Chondrocyte (in vitro differentiated cells): ENCODE measurements at regions not wholly inside any gene's neighbourhood (a gene's known extent, or its start where the extent isn't known, plus 50 kb on each side); places are given as distances from the start of the nearest gene placed in this dataset.

Experiments used
- DNase-seq: peaks from one replicate; pipeline ENCODE4 v3.0.0; 2021; ENCODE audit warnings: mixed read lengths, low spot score
- H3K27ac Mint-ChIP-seq: one replicate; pipeline ENCODE4 v1.8.0; 2021; ENCODE audit warnings: mild to moderate bottlenecking, moderate library complexity, mixed read lengths; ENCODE audit not compliant: unreplicated experiment
- H3K27me3 Mint-ChIP-seq: 2 replicates; pipeline ENCODE4 v1.8.0; 2021; ENCODE audit warnings: low read depth, mixed read lengths
- H3K36me3 Mint-ChIP-seq: 2 replicates; pipeline ENCODE4 v1.8.0; 2021; ENCODE audit warnings: low read depth, mixed read lengths
- H3K4me1 Mint-ChIP-seq: 2 replicates; pipeline ENCODE4 v1.8.0; 2021; ENCODE audit warnings: low read depth, mild to moderate bottlenecking, mixed read lengths
- H3K4me3 Mint-ChIP-seq: one replicate; pipeline ENCODE4 v1.8.0; 2021; ENCODE audit warnings: mild to moderate bottlenecking, moderate library complexity, mixed read lengths; ENCODE audit not compliant: unreplicated experiment
- H3K9me3 Mint-ChIP-seq: 2 replicates; pipeline ENCODE4 v1.8.0; 2021; ENCODE audit warnings: low read depth, mixed read lengths
- CTCF ChIP-seq: fragments of 200-600 bp; sonication (generic); IDR thresholded peaks from 2 replicates; pipeline ENCODE4 v1.5.0; 2021; ENCODE audit warnings: antibody characterized with exemption, mild to moderate bottlenecking, moderate library complexity

DNA sequence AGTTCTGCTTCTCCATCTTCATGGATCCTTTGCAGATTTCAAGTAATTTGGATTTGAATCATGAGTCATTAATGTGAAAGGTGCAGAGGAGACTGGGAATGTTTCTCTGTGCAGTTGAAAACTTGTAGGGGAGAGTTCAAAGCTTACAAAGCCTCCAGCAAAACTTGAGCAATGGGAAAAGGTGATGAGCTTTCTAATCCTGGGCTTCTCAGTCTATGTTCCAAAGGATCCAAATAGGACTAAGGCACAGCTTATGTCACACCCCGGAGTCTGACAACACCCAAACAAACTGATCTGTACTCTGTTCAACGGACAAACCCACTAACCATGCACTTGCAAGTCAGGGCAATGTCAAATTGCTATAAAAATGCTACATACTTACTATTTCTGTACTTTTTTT, 134.8 kb downstream of the DUSP6 start:
- no peak overlapping the region for H3K27ac Mint-ChIP-seq
- no peaks in the 10 kb centered on the region for H3K27me3 Mint-ChIP-seq
- no peak for TF ChIP-seq CTCF
- DNase-seq: no peak
- no peak overlapping the region for H3K4me3 Mint-ChIP-seq
- no peaks in the 10 kb centered on the region for H3K36me3 Mint-ChIP-seq
- H3K4me1 Mint-ChIP-seq: peaks cover 16% of the 10 kb centered on the region
- peaks cover 8% of the 10 kb centered on the region for H3K9me3 Mint-ChIP-seq

DNA sequence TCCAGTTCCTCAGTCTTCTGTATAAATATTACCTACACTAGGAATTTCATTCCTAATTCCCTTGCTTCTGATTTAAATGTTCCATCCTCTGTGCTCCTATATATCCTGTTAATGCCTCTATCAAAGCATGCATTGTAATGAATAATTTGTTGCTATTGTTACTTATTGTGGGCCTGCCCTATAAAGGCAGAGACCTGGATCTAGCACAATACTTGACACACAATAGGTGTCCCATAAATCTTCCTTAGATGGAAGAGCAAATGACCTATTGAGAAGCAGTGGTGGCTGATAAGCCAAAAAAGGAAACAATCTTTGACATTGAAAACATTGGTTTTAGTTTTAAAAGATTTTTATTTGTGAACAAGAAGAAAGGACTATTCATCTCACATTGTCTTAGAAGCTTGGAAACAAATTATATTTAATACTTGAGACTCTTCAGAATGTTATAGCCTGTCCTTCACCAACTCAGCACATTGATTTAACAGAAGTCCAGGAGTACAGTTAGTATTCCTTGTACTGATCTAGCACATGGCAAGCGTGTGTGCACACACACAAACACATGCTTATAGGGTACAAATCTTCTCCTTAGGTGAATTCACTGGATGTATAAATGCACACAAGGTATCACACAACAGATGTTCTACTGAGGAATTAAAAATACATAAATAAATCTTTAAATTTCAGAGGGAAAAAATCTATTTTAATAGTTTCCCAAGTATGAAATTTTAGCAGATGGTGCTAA, 135.9 kb downstream of the DUSP6 start:
- Mint-ChIP-seq H3K27ac (no peak overlapping the region), H3K27me3 (no peaks in the 10 kb centered on the region), H3K36me3 (no peaks in the 10 kb centered on the region), H3K4me1 (peaks cover 27% of the 10 kb centered on the region), H3K9me3 (peaks cover 8% of the 10 kb centered on the region), H3K4me3 (no peak overlapping the region)
- no peak for DNase-seq
- no peak for TF ChIP-seq CTCF

DNA sequence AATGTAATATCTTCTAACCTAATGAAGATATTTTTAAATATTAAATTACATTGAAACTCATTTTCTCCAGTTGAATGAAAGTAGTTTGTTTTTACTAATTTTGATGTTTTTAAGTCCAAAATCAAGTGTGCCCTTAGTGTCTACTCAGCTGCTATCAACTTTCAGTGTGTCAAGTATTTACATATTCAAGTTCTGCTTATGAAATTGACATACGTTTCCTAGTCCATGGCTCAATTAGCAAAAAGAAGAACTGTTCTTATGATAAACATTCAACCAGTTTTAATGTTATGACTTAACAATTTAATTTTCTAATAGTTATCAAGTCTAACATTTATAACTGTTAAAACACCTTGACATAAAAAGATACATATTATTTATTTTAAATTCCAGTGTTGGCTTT, 137.1 kb downstream of the DUSP6 start:
- H3K27ac Mint-ChIP-seq: no peak overlapping the region
- no peak for TF ChIP-seq CTCF
- peaks cover 36% of the 10 kb centered on the region for H3K4me1 Mint-ChIP-seq
- H3K36me3 Mint-ChIP-seq: no peaks in the 10 kb centered on the region
- no peaks in the 10 kb centered on the region for H3K27me3 Mint-ChIP-seq
- no peaks in the 10 kb centered on the region for H3K9me3 Mint-ChIP-seq
- no peak overlapping the region for H3K4me3 Mint-ChIP-seq
- DNase-seq: no peak

- Mint-ChIP-seq H3K27me3 (no peaks in the 10 kb centered on the region), H3K36me3 (no peaks in the 10 kb centered on the region), H3K9me3 (no peaks in the 10 kb centered on the region), H3K27ac (no peak overlapping the region), H3K4me1 (peaks cover 34% of the 10 kb centered on the region), H3K4me3 (no peak overlapping the region)
- DNase-seq: no peak
- TF ChIP-seq CTCF: no peak
Observed at GRCh38 chr12:89213747-89214146, 138.6 kb downstream of the DUSP6 start.

GRCh38 chr12:89213139-89213538, 139.2 kb downstream of the DUSP6 start:
- Mint-ChIP-seq H3K4me1 (peaks cover 34% of the 10 kb centered on the region), H3K27ac (no peak overlapping the region), H3K4me3 (no peak overlapping the region), H3K9me3 (no peaks in the 10 kb centered on the region), H3K36me3 (no peaks in the 10 kb centered on the region), H3K27me3 (no peaks in the 10 kb centered on the region)
- no peak for TF ChIP-seq CTCF
- DNase-seq: no peak
